ENCODE measurements at regions not wholly inside any gene's neighbourhood (a gene's known extent, or its start where the extent isn't known, plus 50 kb on each side); places are given as distances from the start of the nearest gene placed in this dataset.
A peak's percentile ranks its signal among the peaks of the same experiment; 100 is the strongest.

GRCh38 chr12:22935501-22935900 lies 310.5 kb downstream of the ETNK1 start:
- H3K9me3 Mint-ChIP-seq = peaks cover 6% of the 10 kb centered on the region
- TF ChIP-seq ZNF138 (CRISPR knock-in tag; conservative IDR thresholded peaks at IDR 0.05) (no peak), ZNF532 (CRISPR knock-in tag; IDR thresholded peaks at IDR 0.05; ENCODE audit: borderline replicate concordance) (no peak), E2F5 (CRISPR knock-in tag; IDR thresholded peaks at IDR 0.05) (no peak), FOXP4 (CRISPR knock-in tag; IDR thresholded peaks at IDR 0.05) (no peak), E2F1 (CRISPR knock-in tag; IDR thresholded peaks at IDR 0.05) (no peak), JAZF1 (CRISPR knock-in tag; IDR thresholded peaks at IDR 0.05) (no peak), SP1 (CRISPR knock-in tag; conservative IDR thresholded peaks at IDR 0.05) (no peak)
- no peaks in the 10 kb centered on the region for H3K27me3 Mint-ChIP-seq (ENCODE audit: low read depth)
- no peak overlapping the region for H3K4me3 Mint-ChIP-seq
- peak; percentile 20 for ATAC-seq
- no peaks in the 10 kb centered on the region for H3K36me3 Mint-ChIP-seq
- ChIA-PET POLR2A (no interaction called here), CTCF (interaction anchor here (1.2 to 1.5 kb wide), 2 partner anchors 11 to 79 kb away, joined by 4 to 5 read pairs; no protein-coding TSS in a partner anchor)
- DNase-seq (ENCODE audit: low spot score) = no peak
- peaks cover 10% of the 10 kb centered on the region for H3K4me1 Mint-ChIP-seq
- H3K27ac Mint-ChIP-seq = no peak overlapping the region

- peaks cover 9% of the 10 kb centered on the region for H3K36me3 Mint-ChIP-seq
- H3K9me3 Mint-ChIP-seq = peaks cover 29% of the 10 kb centered on the region
- POLR2A ChIA-PET = no interaction called here
- CTCF ChIA-PET = no interaction called here
- H3K27ac Mint-ChIP-seq = no peak overlapping the region
- DNase-seq (ENCODE audit: low spot score) (no peak), ATAC-seq (no peak)
- no peak for TF ChIP-seq TCF7 (CRISPR knock-in tag; IDR thresholded peaks at IDR 0.05; ENCODE audit: low read depth)
- peaks cover 10% of the 10 kb centered on the region for H3K4me1 Mint-ChIP-seq
- H3K4me3 Mint-ChIP-seq = no peak overlapping the region
- no peaks in the 10 kb centered on the region for H3K27me3 Mint-ChIP-seq (ENCODE audit: low read depth)
These were observed 313.4 kb downstream of the ETNK1 start for GRCh38 chr12:22938323-22938722.

GRCh38 chr12:22951206-22951605 lies 326.2 kb downstream of the ETNK1 start:
- ChIA-PET POLR2A (no interaction called here), CTCF (no interaction called here)
- no peaks in the 10 kb centered on the region for H3K36me3 Mint-ChIP-seq
- peaks cover 5% of the 10 kb centered on the region; the same call in 1 of the 2 replicates for H3K9me3 Mint-ChIP-seq
- H3K27me3 Mint-ChIP-seq (ENCODE audit: low read depth) = no peaks in the 10 kb centered on the region
- peaks cover 3% of the 10 kb centered on the region for H3K4me1 Mint-ChIP-seq
- no peak for DNase-seq (ENCODE audit: low spot score)
- H3K4me3 Mint-ChIP-seq = no peak overlapping the region
- no peak for ATAC-seq
- H3K27ac Mint-ChIP-seq = no peak overlapping the region
- TF ChIP-seq TP53 (CRISPR knock-in tag; IDR thresholded peaks at IDR 0.05) = no peak
- TF ChIP-seq ZBTB43 (CRISPR knock-in tag; IDR thresholded peaks at IDR 0.05) = no peak
- no peak for TF ChIP-seq ERG (CRISPR knock-in tag; IDR thresholded peaks at IDR 0.05)
- TF ChIP-seq HMGA2 (CRISPR knock-in tag; IDR thresholded peaks at IDR 0.05) = no peak
- no peak for TF ChIP-seq RELA (CRISPR knock-in tag; IDR thresholded peaks at IDR 0.05; ENCODE audit: borderline replicate concordance)
- no peak for TF ChIP-seq ARID4B (CRISPR knock-in tag; IDR thresholded peaks at IDR 0.05; ENCODE audit: borderline replicate concordance)
- TF ChIP-seq USF2 (CRISPR knock-in tag; IDR thresholded peaks at IDR 0.05) = no peak
